ENCODE measurements at regions not wholly inside any gene's neighbourhood (a gene's known extent, or its start where the extent isn't known, plus 50 kb on each side); places are given as distances from the start of the nearest gene placed in this dataset.

- Histone ChIP-seq H3K4me3 (no peak overlapping the region), H3K4me1 (ENCODE audit: low read depth) (no peaks in the 10 kb centered on the region), H3K9me3 (no peaks in the 10 kb centered on the region), H3K36me3 (ENCODE audit: low read depth) (no peaks in the 10 kb centered on the region)
- DNase-seq (no peak), ATAC-seq (no peak)
- no peak for TF ChIP-seq CTCF (IDR thresholded peaks at IDR 0.05)
- intact Hi-C loops (cut with DNase I, micrococcal nuclease): no loop called here
Observed at GRCh38 chr5:74560245-74560644, 80.3 kb downstream of the ENC1 start.

- no peak for TF ChIP-seq CTCF (IDR thresholded peaks at IDR 0.05)
- ATAC-seq: no peak
- H3K4me3 ChIP-seq: no peak overlapping the region
- no peaks in the 10 kb centered on the region for H3K9me3 ChIP-seq
- intact Hi-C loops (cut with DNase I, micrococcal nuclease): no loop called here
- DNase-seq: no peak
- no peaks in the 10 kb centered on the region for H3K4me1 ChIP-seq (ENCODE audit: low read depth)
- H3K36me3 ChIP-seq (ENCODE audit: low read depth): no peaks in the 10 kb centered on the region
Observed at GRCh38 chr5:74556631-74557595, 83.6 kb downstream of the ENC1 start.

GRCh38 chr5:74556006-74556405 is 84.5 kb downstream of the ENC1 start:
- Histone ChIP-seq H3K9me3 (no peaks in the 10 kb centered on the region), H3K4me1 (ENCODE audit: low read depth) (no peaks in the 10 kb centered on the region), H3K36me3 (ENCODE audit: low read depth) (no peaks in the 10 kb centered on the region), H3K4me3 (no peak overlapping the region)
- intact Hi-C loops (cut with DNase I, micrococcal nuclease): no loop called here
- no peak for TF ChIP-seq CTCF (IDR thresholded peaks at IDR 0.05)
- DNase-seq (no peak), ATAC-seq (no peak)

- no peak for TF ChIP-seq CTCF (IDR thresholded peaks at IDR 0.05)
- H3K9me3 ChIP-seq: no peaks in the 10 kb centered on the region
- no peak for ATAC-seq
- no peaks in the 10 kb centered on the region for H3K36me3 ChIP-seq (ENCODE audit: low read depth)
- intact Hi-C loops (cut with DNase I, micrococcal nuclease): no loop called here
- no peaks in the 10 kb centered on the region for H3K4me1 ChIP-seq (ENCODE audit: low read depth)
- no peak for DNase-seq
- H3K4me3 ChIP-seq: no peak overlapping the region
Observed at GRCh38 chr5:74552101-74552500, 88.4 kb downstream of the ENC1 start.

- TF ChIP-seq CTCF (IDR thresholded peaks at IDR 0.05): no peak
- Histone ChIP-seq H3K4me3 (no peak overlapping the region), H3K36me3 (ENCODE audit: low read depth) (no peaks in the 10 kb centered on the region), H3K4me1 (ENCODE audit: low read depth) (no peaks in the 10 kb centered on the region), H3K9me3 (no peaks in the 10 kb centered on the region)
- intact Hi-C loops (cut with DNase I, micrococcal nuclease): no loop called here
- no peak for ATAC-seq
- no peak for DNase-seq
Observed at GRCh38 chr5:74550927-74551326, 89.6 kb downstream of the ENC1 start.
